ENCODE measurements at regions not wholly inside any gene's neighbourhood (a gene's known extent, or its start where the extent isn't known, plus 50 kb on each side); places are given as distances from the start of the nearest gene placed in this dataset.

- Mint-ChIP-seq H3K9me3 (ENCODE audit: unreplicated experiment) (peaks cover 16% of the 10 kb centered on the region), H3K4me1 (ENCODE audit: insufficient read depth, unreplicated experiment) (no peaks in the 10 kb centered on the region), H3K27me3 (ENCODE audit: insufficient read depth, unreplicated experiment) (no peaks in the 10 kb centered on the region), H3K36me3 (ENCODE audit: insufficient read depth, unreplicated experiment) (no peaks in the 10 kb centered on the region), H3K4me3 (ENCODE audit: unreplicated experiment) (no peak overlapping the region), H3K27ac (ENCODE audit: low read depth, unreplicated experiment) (no peak overlapping the region)
- BruUV-seq (replicated peaks), result no TSS peak
- TF ChIP-seq CTCF (IDR thresholded peaks at IDR 0.05; ENCODE audit: unreplicated experiment), result no peak
- CTCF ChIA-PET, result no interaction called here
- intact Hi-C loops (cut with micrococcal nuclease), result no loop called here
- POLR2A ChIA-PET, result no interaction called here
- DNase-seq (ENCODE audit: unreplicated experiment), result no peak
These were observed 472.4 kb upstream of the PRMT6 start for GRCh38 chr1:106584107-106584506.

GRCh38 chr1:106584676-106585075, 471.8 kb upstream of the PRMT6 start:
- ChIA-PET POLR2A (no interaction called here), CTCF (no interaction called here)
- no peak overlapping the region for H3K27ac Mint-ChIP-seq (ENCODE audit: low read depth, unreplicated experiment)
- no TSS peak for BruUV-seq (replicated peaks)
- H3K4me1 Mint-ChIP-seq (ENCODE audit: insufficient read depth, unreplicated experiment), result no peaks in the 10 kb centered on the region
- intact Hi-C loops (cut with micrococcal nuclease), result no loop called here
- H3K27me3 Mint-ChIP-seq (ENCODE audit: insufficient read depth, unreplicated experiment), result no peaks in the 10 kb centered on the region
- no peak for DNase-seq (ENCODE audit: unreplicated experiment)
- no peak overlapping the region for H3K4me3 Mint-ChIP-seq (ENCODE audit: unreplicated experiment)
- H3K9me3 Mint-ChIP-seq (ENCODE audit: unreplicated experiment), result peaks cover 16% of the 10 kb centered on the region
- no peak for TF ChIP-seq CTCF (IDR thresholded peaks at IDR 0.05; ENCODE audit: unreplicated experiment)
- no peaks in the 10 kb centered on the region for H3K36me3 Mint-ChIP-seq (ENCODE audit: insufficient read depth, unreplicated experiment)

GRCh38 chr1:106600626-106601025, 455.8 kb upstream of the PRMT6 start:
- no TSS peak for BruUV-seq (replicated peaks)
- CTCF ChIA-PET, result no interaction called here
- Mint-ChIP-seq H3K27me3 (ENCODE audit: insufficient read depth, unreplicated experiment) (no peaks in the 10 kb centered on the region), H3K9me3 (ENCODE audit: unreplicated experiment) (no peaks in the 10 kb centered on the region), H3K27ac (ENCODE audit: low read depth, unreplicated experiment) (no peak overlapping the region), H3K4me3 (ENCODE audit: unreplicated experiment) (no peak overlapping the region), H3K4me1 (ENCODE audit: insufficient read depth, unreplicated experiment) (no peaks in the 10 kb centered on the region), H3K36me3 (ENCODE audit: insufficient read depth, unreplicated experiment) (no peaks in the 10 kb centered on the region)
- POLR2A ChIA-PET, result no interaction called here
- no peak for TF ChIP-seq CTCF (IDR thresholded peaks at IDR 0.05; ENCODE audit: unreplicated experiment)
- DNase-seq (ENCODE audit: unreplicated experiment), result no peak
- intact Hi-C loops (cut with micrococcal nuclease), result no loop called here

- BruUV-seq (replicated peaks), result no TSS peak
- intact Hi-C loops (cut with micrococcal nuclease), result no loop called here
- no peaks in the 10 kb centered on the region for H3K27me3 Mint-ChIP-seq (ENCODE audit: insufficient read depth, unreplicated experiment)
- no peaks in the 10 kb centered on the region for H3K4me1 Mint-ChIP-seq (ENCODE audit: insufficient read depth, unreplicated experiment)
- no peaks in the 10 kb centered on the region for H3K36me3 Mint-ChIP-seq (ENCODE audit: insufficient read depth, unreplicated experiment)
- TF ChIP-seq CTCF (IDR thresholded peaks at IDR 0.05; ENCODE audit: unreplicated experiment), result no peak
- no peak overlapping the region for H3K4me3 Mint-ChIP-seq (ENCODE audit: unreplicated experiment)
- peak overlapping the region; percentile 16 for H3K27ac Mint-ChIP-seq (ENCODE audit: low read depth, unreplicated experiment)
- DNase-seq (ENCODE audit: unreplicated experiment), result no peak
- ChIA-PET CTCF (interaction anchor here (0.7 kb wide), 1 partner anchor 537 kb away, joined by 3 read pairs; no protein-coding TSS in a partner anchor), POLR2A (no interaction called here)
- H3K9me3 Mint-ChIP-seq (ENCODE audit: unreplicated experiment), result no peaks in the 10 kb centered on the region
These were observed 452.9 kb upstream of the PRMT6 start for GRCh38 chr1:106603616-106604015.

All from MCF 10A (cell line).